Upper lobe of right lung (tissue), 1 donor: ENCODE measurements at regions not wholly inside any gene's neighbourhood (a gene's known extent, or its start where the extent isn't known, plus 50 kb on each side); places are given as distances from the start of the nearest gene placed in this dataset.
"Not testable (repeated sequence)": the region's sequence is repeated elsewhere in the genome, so short reads cannot be mapped to it uniquely, and the experiment has no call there.

Experiments used
- ATAC-seq: fragments of 200-7000 bp; cut with Tn5 transposase; one replicate; pipeline ENCODE4 v1.9.1; 2020; ENCODE audit warnings: mild to moderate bottlenecking, moderate library complexity
- DNase-seq: peaks from one replicate; pipeline ENCODE4 v3.0.0-alpha.2; 2020
- H3K27ac ChIP-seq: fragments of 200-600 bp; one replicate; pipeline ENCODE4 v1.8.0; 2022
- H3K27me3 ChIP-seq: fragments of 200-600 bp; one replicate; pipeline ENCODE4 v1.8.0; 2022; ENCODE audit warnings: mild to moderate bottlenecking
- H3K36me3 ChIP-seq: fragments of 200-600 bp; one replicate; pipeline ENCODE4 v1.8.0; 2022
- H3K4me1 ChIP-seq: fragments of 200-600 bp; one replicate; pipeline ENCODE4 v1.8.0; 2022
- H3K4me3 ChIP-seq: fragments of 200-600 bp; one replicate; pipeline ENCODE4 v1.8.0; 2022; ENCODE audit warnings: mild to moderate bottlenecking
- H3K9me3 ChIP-seq: fragments of 200-600 bp; one replicate; pipeline ENCODE4 v1.8.0; 2022
- intact Hi-C: fragments of 100-400 bp; cut with DNase I; formaldehyde crosslinking; loops from one replicate; pipeline ENCODE4 v1.11.0; 2022
- TF ChIP-seq, protein P1 (sequence below): fragments of 200-600 bp; IDR thresholded peaks from one replicate; pipeline ENCODE4 v1.8.0; 2022; ENCODE audit warnings: antibody characterized with exemption
- donor health status: DM: no; HTN: yes; CAD: no; lungs with severe emphysema.

DNA sequence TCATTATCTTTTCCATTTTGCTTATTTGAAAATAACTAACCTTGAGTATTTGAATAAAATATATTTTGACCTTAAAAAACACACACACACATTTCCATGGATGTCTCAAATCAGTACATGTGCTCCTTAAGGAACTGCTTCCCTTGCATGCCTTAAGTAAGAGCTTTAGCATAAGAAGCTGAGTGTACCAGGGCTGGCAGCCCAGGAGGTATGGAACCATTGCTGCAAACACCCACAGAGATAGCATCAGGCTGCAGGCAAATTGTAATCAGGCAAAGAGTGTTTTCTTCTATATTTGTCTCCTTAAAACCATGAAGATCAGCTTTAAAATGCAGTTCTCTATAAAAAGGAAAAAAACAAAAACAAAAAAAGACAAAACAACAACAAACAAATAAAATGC lies 160.6 kb downstream of the PLK2 start:
- no peak overlapping the region for H3K4me3 ChIP-seq
- TF ChIP-seq, protein P1, sequence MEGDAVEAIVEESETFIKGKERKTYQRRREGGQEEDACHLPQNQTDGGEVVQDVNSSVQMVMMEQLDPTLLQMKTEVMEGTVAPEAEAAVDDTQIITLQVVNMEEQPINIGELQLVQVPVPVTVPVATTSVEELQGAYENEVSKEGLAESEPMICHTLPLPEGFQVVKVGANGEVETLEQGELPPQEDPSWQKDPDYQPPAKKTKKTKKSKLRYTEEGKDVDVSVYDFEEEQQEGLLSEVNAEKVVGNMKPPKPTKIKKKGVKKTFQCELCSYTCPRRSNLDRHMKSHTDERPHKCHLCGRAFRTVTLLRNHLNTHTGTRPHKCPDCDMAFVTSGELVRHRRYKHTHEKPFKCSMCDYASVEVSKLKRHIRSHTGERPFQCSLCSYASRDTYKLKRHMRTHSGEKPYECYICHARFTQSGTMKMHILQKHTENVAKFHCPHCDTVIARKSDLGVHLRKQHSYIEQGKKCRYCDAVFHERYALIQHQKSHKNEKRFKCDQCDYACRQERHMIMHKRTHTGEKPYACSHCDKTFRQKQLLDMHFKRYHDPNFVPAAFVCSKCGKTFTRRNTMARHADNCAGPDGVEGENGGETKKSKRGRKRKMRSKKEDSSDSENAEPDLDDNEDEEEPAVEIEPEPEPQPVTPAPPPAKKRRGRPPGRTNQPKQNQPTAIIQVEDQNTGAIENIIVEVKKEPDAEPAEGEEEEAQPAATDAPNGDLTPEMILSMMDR, result no peak

DNA sequence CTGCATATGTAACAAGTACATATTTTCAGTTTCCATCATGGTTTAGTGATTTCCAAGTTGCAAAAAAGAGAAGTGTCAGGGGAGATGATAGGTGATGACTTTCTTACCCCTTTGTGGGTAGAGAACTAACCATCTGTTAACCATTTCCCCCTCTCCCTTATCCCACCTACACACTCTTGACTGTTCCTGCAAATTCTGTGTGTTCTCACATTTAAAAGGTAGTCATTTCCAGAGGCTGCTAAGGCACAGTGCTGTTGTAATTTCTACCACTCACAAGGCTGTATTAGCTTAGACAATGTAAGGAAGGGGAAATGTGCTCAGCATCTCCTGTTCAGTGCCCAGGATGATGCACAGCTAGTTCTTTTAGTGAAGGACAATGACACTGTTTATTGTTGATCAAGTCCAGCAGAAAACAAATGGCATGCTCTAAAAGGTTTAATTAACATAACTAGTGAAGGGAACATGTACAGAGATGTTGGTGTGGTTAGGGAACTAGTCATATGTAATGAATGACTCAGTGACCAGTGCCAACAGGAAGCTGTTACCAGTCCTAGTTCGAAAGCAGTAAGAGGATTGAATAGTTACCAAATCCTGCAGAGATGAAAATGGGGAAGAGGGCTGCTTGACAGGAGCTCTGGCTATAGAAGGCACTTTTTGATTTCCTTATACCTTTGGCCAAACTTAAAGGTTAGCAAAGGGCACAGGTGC lies 165.1 kb downstream of the PLK2 start:
- no peaks in the 10 kb centered on the region for H3K27me3 ChIP-seq
- H3K9me3 ChIP-seq, result no peaks in the 10 kb centered on the region
- H3K4me3 ChIP-seq, result no peak overlapping the region
- peak; percentile 87 for ATAC-seq
- no peak for DNase-seq
- peak overlapping the region; percentile 11 for H3K27ac ChIP-seq
- H3K4me1 ChIP-seq, result no peaks in the 10 kb centered on the region
- no peaks in the 10 kb centered on the region for H3K36me3 ChIP-seq
- TF ChIP-seq, protein P1, result no peak
- intact Hi-C loops, result no loop called here

More for the DNA sequence above, 160.6 kb downstream of the PLK2 start:
- H3K27ac ChIP-seq, result no peak overlapping the region
- H3K9me3 ChIP-seq, result no peaks in the 10 kb centered on the region
- no peaks in the 10 kb centered on the region for H3K4me1 ChIP-seq
- H3K36me3 ChIP-seq, result no peaks in the 10 kb centered on the region
- no peaks in the 10 kb centered on the region for H3K27me3 ChIP-seq
- DNase-seq, result no peak
- intact Hi-C loops, result no loop called here
- no peak for ATAC-seq

DNA sequence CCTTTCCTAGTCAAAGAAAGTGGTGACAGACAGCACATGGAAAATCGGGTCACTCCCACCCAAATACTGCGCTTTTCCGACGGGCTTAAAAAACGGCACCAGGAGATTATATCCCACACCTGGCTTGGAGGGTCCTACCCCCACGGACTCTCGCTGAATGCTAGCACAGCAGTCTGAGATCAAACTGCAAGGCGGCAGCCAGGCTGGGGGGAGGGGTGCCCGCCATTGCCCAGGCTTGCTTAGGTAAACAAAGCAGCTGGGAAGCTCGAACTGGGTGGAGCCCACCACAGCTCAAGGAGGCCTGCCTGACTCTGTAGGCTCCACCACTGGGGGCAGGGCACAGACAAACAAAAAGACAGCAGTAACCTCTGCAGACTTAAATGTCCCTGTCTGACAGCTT lies 171.6 kb downstream of the PLK2 start:
- H3K27ac ChIP-seq, H3K4me1 ChIP-seq, H3K27me3 ChIP-seq, intact Hi-C loops, DNase-seq, ATAC-seq, H3K9me3 ChIP-seq, H3K36me3 ChIP-seq, H3K4me3 ChIP-seq: not testable (repeated sequence)

DNA sequence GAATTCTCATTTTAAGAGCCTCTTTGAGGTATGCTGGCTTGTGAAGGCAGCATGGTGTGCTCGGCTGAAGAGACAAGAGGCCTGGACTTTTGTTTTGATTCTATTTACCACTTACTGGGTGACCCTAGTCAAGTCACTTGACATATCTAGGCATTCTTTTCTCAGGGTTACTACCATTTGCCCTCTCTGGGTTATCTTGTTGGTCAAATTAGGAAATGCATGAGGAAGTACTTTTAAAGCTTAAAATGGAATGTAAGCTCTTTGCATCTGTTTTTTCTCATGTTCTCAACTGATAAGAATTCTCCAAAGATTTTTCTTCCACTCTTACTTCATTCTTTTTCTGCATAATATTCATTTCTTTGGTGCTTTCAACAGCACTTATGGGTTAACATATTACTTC lies 173.1 kb downstream of the PLK2 start:
- H3K36me3 ChIP-seq, result no peaks in the 10 kb centered on the region
- TF ChIP-seq, protein P1, result no peak
- DNase-seq, result no peak
- no peaks in the 10 kb centered on the region for H3K4me1 ChIP-seq
- no peak overlapping the region for H3K4me3 ChIP-seq
- H3K27me3 ChIP-seq, result no peaks in the 10 kb centered on the region
- ATAC-seq, result peak; percentile 36
- H3K9me3 ChIP-seq, result no peaks in the 10 kb centered on the region
- intact Hi-C loops, result no loop called here
- H3K27ac ChIP-seq, result no peak overlapping the region

DNA sequence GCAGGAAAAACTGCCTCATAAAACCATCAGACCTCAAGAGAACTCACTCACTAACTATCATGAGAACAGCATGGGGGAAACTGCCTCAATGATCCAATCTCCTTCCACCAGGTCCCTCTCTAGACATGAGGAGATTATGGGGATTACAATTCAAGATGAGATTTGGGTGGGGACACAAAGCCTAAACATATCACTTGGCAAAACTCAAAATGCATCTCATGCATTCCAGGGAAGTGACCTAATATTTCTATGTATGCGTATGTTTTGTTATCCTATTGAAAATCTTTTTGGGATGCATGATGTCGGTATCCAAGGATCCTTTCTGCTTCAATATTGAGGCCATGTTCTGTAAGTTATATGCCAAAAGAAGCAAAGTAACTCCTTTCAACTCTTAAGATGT lies 174.0 kb downstream of the PLK2 start:
- no peak overlapping the region for H3K27ac ChIP-seq
- no peaks in the 10 kb centered on the region for H3K4me1 ChIP-seq
- ATAC-seq (no peak), DNase-seq (no peak)
- TF ChIP-seq, protein P1, result no peak
- intact Hi-C loops, result no loop called here
- no peaks in the 10 kb centered on the region for H3K36me3 ChIP-seq
- H3K4me3 ChIP-seq, result no peak overlapping the region
- H3K27me3 ChIP-seq, result no peaks in the 10 kb centered on the region
- H3K9me3 ChIP-seq, result no peaks in the 10 kb centered on the region

DNA sequence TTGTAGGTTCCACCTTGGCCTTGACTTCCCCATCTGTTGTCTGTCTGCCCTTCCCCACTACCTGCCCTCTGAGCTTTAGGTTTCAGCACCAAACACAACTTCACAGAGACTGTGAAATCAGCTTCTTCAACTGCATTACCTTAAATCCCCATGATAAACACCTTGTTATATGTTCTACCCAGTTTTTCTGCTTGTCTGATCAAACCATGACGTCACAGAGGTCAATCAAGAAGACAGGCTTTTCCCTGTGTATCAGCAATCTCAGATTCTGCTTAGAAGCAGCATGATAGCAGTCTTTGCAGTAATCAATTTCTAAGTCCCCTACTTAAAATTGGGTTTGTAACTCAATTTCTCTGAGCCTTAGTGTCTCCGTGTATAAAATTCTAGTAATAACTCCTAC lies 175.0 kb downstream of the PLK2 start:
- no peaks in the 10 kb centered on the region for H3K4me1 ChIP-seq
- H3K36me3 ChIP-seq, result no peaks in the 10 kb centered on the region
- H3K27me3 ChIP-seq, result no peaks in the 10 kb centered on the region
- no peaks in the 10 kb centered on the region for H3K9me3 ChIP-seq
- ATAC-seq (no peak), DNase-seq (no peak)
- H3K4me3 ChIP-seq, result no peak overlapping the region
- intact Hi-C loops, result no loop called here
- no peak overlapping the region for H3K27ac ChIP-seq
- TF ChIP-seq, protein P1, result no peak
